ENCODE measurements at regions not wholly inside any gene's neighbourhood (a gene's known extent, or its start where the extent isn't known, plus 50 kb on each side); places are given as distances from the start of the nearest gene placed in this dataset.
"Not testable (repeated sequence)": the region's sequence is repeated elsewhere in the genome, so short reads cannot be mapped to it uniquely, and the experiment has no call there.

GRCh38 chr4:19486400-19486799 is 765.3 kb upstream of the SLIT2 start:
- no peak for DNase-seq

- DNase-seq, result no peak
These were observed 772.9 kb upstream of the SLIT2 start for GRCh38 chr4:19478791-19479190.

GRCh38 chr4:19473569-19473968 is 778.1 kb upstream of the SLIT2 start:
- DNase-seq, result no peak

- no peak for DNase-seq
These were observed 779.0 kb upstream of the SLIT2 start for GRCh38 chr4:19472666-19473065.

- not testable (repeated sequence) for DNase-seq
These were observed 781.7 kb upstream of the SLIT2 start for GRCh38 chr4:19470001-19470400.

- no peak for DNase-seq
These were observed 789.6 kb upstream of the SLIT2 start for GRCh38 chr4:19462117-19462516.

GRCh38 chr4:19455850-19456602 is 795.7 kb upstream of the SLIT2 start:
- DNase-seq, result no peak

- DNase-seq, result no peak
These were observed 796.5 kb upstream of the SLIT2 start for GRCh38 chr4:19455196-19455595.

GRCh38 chr4:19438233-19438632 is 813.5 kb upstream of the SLIT2 start:
- no peak for DNase-seq

- DNase-seq, result no peak
These were observed 814.7 kb upstream of the SLIT2 start for GRCh38 chr4:19437008-19437407.

GRCh38 chr4:19429684-19430083 is 822.0 kb upstream of the SLIT2 start:
- no peak for DNase-seq

- DNase-seq, result no peak
These were observed 826.6 kb upstream of the SLIT2 start for GRCh38 chr4:19425146-19425545.

- DNase-seq, result no peak
These were observed 834.4 kb upstream of the SLIT2 start for GRCh38 chr4:19417256-19417655.

GRCh38 chr4:19416146-19416545 is 835.6 kb upstream of the SLIT2 start:
- no peak for DNase-seq

- DNase-seq, result no peak
These were observed 843.2 kb upstream of the SLIT2 start for GRCh38 chr4:19408490-19408889.

- no peak for DNase-seq
These were observed 844.9 kb upstream of the SLIT2 start for GRCh38 chr4:19406789-19407188.

- DNase-seq, result no peak
These were observed 847.8 kb upstream of the SLIT2 start for GRCh38 chr4:19403786-19404370.

GRCh38 chr4:19402581-19403065 is 849.1 kb upstream of the SLIT2 start:
- no peak for DNase-seq

GRCh38 chr4:19401301-19402080 is 850.2 kb upstream of the SLIT2 start:
- no peak for DNase-seq

- DNase-seq, result no peak
These were observed 850.9 kb upstream of the SLIT2 start for GRCh38 chr4:19400820-19401219.

GRCh38 chr4:19399001-19399400 is 852.7 kb upstream of the SLIT2 start:
- no peak for DNase-seq

- no peak for DNase-seq
These were observed 864.9 kb upstream of the SLIT2 start for GRCh38 chr4:19386786-19387185.

- DNase-seq, result no peak
These were observed 868.5 kb upstream of the SLIT2 start for GRCh38 chr4:19382993-19383756.
